Neutrophil (primary cell): ENCODE measurements at regions not wholly inside any gene's neighbourhood (a gene's known extent, or its start where the extent isn't known, plus 50 kb on each side); places are given as distances from the start of the nearest gene placed in this dataset.

Experiments used
- H3K27ac ChIP-seq: fragments of 200-600 bp; sonication (generic); 2 replicates; pipeline ENCODE4 v1.5.1; 2016; ENCODE audit warnings: mild to moderate bottlenecking, moderate library complexity
- H3K27me3 ChIP-seq: fragments of 200-600 bp; sonication (generic); 2 replicates; pipeline ENCODE4 v1.6.0; 2016; ENCODE audit warnings: mild to moderate bottlenecking
- H3K36me3 ChIP-seq: fragments of 200-600 bp; sonication (generic); 2 replicates; pipeline ENCODE4 v1.5.1; 2017
- H3K4me1 ChIP-seq, 2 experiments: fragments of 200-600 bp in 1 of 2; sonication (generic) in 1 of 2; 1 replicate in 1 of 2; 2 replicates in 1 of 2; pipeline versions ENCODE4 v1.5.1 to v1.6.1; 2013 to 2016; ENCODE audit warnings: low read depth in 1 of 2, low read length in 1 of 2, mild to moderate bottlenecking in 1 of 2, moderate library complexity in 1 of 2; ENCODE audit not compliant: control insufficient read depth in 1 of 2, insufficient read depth in 1 of 2
- H3K4me3 ChIP-seq, 2 experiments: fragments of 200-600 bp in 1 of 2; sonication (generic) in 1 of 2; 1 replicate in 1 of 2; 2 replicates in 1 of 2; pipeline ENCODE4 v1.5.1; 2013 to 2016; ENCODE audit warnings: low read depth in 1 of 2, low read length in 1 of 2, mild to moderate bottlenecking in 1 of 2, moderate library complexity in 1 of 2
- H3K9me3 ChIP-seq: fragments of 200-600 bp; sonication (generic); 2 replicates; pipeline ENCODE4 v1.5.1; 2016
- TF ChIP-seq, protein P1 (sequence below): fragments of 200-600 bp; sonication (generic); IDR thresholded peaks from 2 replicates; pipeline ENCODE4 v1.5.1; 2016; ENCODE audit warnings: antibody characterized with exemption

DNA sequence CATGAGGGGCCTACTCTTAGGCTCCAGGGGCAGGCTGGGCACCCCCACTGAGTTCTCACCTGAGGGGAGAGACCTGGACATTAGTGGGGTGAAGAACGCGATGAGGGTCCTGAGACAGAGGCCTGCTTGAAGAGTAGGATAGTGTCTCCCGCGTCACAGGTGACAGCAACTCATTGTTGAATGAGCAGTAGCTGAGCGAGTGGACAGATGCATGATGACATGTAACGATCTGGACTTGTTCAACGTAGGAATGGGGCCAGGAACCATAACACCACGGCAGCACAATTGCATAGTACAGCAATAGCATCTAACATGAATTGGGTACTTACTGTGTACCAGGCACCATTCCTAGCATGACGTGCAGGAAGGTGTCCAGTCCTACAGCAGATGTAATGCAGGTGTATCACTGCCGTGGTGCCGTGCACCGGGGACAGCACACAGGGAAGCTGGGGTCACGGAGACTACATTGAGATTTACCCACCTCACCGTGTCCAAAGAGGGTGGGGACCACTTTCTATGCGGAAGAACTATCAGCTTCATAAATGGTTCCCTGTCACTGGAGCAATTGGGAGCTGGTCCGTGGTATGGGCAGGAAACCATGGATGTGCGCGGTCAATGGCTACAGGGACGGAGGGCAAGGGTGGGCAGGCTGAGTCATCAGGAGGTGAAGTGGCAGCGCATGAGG is 1019.1 kb downstream of the TBC1D22A start:
- H3K4me3 ChIP-seq: no peak overlapping the region
- TF ChIP-seq, protein P1, sequence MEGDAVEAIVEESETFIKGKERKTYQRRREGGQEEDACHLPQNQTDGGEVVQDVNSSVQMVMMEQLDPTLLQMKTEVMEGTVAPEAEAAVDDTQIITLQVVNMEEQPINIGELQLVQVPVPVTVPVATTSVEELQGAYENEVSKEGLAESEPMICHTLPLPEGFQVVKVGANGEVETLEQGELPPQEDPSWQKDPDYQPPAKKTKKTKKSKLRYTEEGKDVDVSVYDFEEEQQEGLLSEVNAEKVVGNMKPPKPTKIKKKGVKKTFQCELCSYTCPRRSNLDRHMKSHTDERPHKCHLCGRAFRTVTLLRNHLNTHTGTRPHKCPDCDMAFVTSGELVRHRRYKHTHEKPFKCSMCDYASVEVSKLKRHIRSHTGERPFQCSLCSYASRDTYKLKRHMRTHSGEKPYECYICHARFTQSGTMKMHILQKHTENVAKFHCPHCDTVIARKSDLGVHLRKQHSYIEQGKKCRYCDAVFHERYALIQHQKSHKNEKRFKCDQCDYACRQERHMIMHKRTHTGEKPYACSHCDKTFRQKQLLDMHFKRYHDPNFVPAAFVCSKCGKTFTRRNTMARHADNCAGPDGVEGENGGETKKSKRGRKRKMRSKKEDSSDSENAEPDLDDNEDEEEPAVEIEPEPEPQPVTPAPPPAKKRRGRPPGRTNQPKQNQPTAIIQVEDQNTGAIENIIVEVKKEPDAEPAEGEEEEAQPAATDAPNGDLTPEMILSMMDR: no peak
- no peaks in the 10 kb centered on the region for H3K4me1 ChIP-seq
- no peaks in the 10 kb centered on the region for H3K36me3 ChIP-seq
- no peaks in the 10 kb centered on the region for H3K9me3 ChIP-seq
- H3K27me3 ChIP-seq: no peaks in the 10 kb centered on the region
- H3K27ac ChIP-seq: no peak overlapping the region

DNA sequence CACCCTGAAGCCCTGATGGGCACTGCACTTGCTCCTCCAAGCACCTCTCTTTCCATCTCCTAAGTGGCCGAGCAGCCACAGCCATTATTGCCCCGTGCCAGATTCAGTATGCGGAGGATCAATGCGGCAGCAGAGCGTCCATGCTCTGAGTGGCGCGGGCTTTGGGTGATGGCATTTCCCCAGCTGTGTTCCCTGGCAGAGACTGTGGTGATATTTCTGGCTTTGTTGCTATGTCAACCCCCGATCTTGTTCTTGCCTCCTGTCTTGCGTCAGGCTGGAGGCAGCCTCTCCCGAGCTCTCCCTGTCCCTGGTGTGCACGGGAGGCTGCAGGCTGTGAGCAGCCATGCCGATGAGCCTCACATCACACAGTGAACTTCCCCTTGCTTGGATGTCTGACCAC is 1018.6 kb downstream of the TBC1D22A start:
- no peaks in the 10 kb centered on the region for H3K27me3 ChIP-seq
- no peaks in the 10 kb centered on the region for H3K4me1 ChIP-seq
- TF ChIP-seq, protein P1: no peak
- no peak overlapping the region for H3K27ac ChIP-seq
- H3K4me3 ChIP-seq: no peak overlapping the region
- no peaks in the 10 kb centered on the region for H3K9me3 ChIP-seq
- H3K36me3 ChIP-seq: no peaks in the 10 kb centered on the region

DNA sequence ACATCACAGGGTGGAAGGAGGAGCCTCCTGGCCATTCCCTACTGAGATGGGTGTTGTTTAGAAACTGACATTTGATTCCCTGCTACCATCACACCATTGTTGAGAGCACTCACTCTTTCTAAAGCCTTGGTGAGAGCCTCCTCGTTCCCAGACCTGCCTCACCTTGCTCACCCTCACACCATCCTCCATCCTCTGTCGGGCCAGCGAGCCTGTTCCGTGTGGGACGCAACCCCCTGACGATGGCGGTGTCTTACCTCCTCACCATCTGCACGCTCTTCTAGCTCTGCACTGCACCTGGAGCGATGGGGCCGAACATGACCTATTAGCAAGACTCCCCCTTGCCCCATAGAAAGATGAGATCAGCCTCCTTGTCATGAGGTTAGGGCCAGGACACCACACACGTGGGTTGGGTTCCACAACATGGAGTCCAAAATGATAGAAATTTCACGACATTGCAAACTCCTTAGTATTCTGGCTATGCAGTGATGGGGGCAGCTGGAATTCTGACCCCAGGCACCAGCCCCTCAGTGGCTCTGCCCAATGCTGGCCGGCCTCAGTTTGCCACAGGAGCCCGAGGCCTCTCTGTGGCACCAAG is 1017.9 kb downstream of the TBC1D22A start:
- Histone ChIP-seq H3K27ac (no peak overlapping the region), H3K4me1 (no peaks in the 10 kb centered on the region), H3K4me3 (no peak overlapping the region), H3K9me3 (no peaks in the 10 kb centered on the region), H3K36me3 (no peaks in the 10 kb centered on the region), H3K27me3 (no peaks in the 10 kb centered on the region)
- TF ChIP-seq, protein P1: no peak

DNA sequence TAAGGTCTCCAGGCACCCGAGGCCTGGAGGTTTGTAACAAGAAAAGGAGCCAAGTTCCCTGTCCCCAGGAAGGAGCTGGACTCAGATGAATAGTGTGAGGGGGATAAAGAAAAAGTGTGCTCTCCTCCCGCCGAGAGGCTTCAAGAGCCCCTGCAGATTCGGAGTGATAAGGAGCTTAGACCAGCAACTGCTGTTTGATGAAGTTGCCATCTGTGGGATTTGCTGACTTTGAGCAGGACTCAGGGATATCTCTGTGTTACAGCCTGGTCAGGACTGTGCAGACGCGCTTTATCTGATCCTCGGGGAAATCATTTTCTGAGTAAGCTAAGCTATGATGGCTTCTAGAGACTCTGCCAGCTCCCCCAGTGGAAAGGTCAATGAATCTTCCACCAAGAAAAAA is 1017.0 kb downstream of the TBC1D22A start:
- H3K9me3 ChIP-seq: no peaks in the 10 kb centered on the region
- no peaks in the 10 kb centered on the region for H3K36me3 ChIP-seq
- no peaks in the 10 kb centered on the region for H3K4me1 ChIP-seq
- no peak overlapping the region for H3K27ac ChIP-seq
- TF ChIP-seq, protein P1: no peak
- H3K4me3 ChIP-seq: no peak overlapping the region
- H3K27me3 ChIP-seq: no peaks in the 10 kb centered on the region

DNA sequence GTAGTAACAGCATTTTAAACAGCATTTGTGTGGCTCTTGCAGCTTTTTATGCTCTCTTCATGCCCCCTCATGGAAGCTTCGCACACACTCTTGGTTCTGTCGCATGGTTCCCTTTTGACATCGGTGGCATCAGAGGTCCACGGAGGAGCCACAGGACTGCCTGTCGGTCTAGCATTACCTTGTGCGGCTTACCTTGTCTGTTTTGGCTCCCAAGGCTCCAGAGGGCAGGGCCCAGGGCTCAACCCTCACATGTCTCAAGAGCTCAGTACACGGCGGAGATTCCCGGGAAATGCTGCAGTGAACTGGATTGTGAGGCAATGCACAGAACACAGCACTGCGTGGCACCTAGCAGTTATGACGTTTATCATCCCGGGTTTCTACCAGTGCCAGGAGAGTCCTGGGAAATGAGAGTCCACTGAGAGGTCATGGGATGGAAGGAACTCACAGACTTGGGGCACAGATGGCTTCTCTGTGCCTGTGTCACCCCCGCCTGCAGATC is 1015.8 kb downstream of the TBC1D22A start:
- Histone ChIP-seq H3K27me3 (no peaks in the 10 kb centered on the region), H3K9me3 (no peaks in the 10 kb centered on the region), H3K27ac (no peak overlapping the region), H3K4me1 (no peaks in the 10 kb centered on the region), H3K4me3 (no peak overlapping the region), H3K36me3 (no peaks in the 10 kb centered on the region)
- TF ChIP-seq, protein P1: no peak
